B cell (primary cell): ENCODE measurements at regions not wholly inside any gene's neighbourhood (a gene's known extent, or its start where the extent isn't known, plus 50 kb on each side); places are given as distances from the start of the nearest gene placed in this dataset.

Source experiments
- ATAC-seq: fragments of 200-7000 bp; cut with Tn5 transposase; one replicate; pipeline ENCODE4 v1.10.0; 2021; ENCODE audit warnings: low read depth, mild to moderate bottlenecking, moderate number of reproducible peaks, moderate library complexity
- CTCF ChIA-PET: fragments of 350-600 bp; sonication (Branson Sonifier 250); formaldehyde crosslinking; loops from one replicate; lab custom pipeline; 2021; ENCODE audit warnings: antibody characterized with exemption, inconsistent platforms; lab: Charles Lee
- POLR2A ChIA-PET: fragments of 350-600 bp; sonication (Branson Sonifier 250); formaldehyde crosslinking; loops from one replicate; lab custom pipeline; 2021; ENCODE audit warnings: antibody characterized with exemption; lab: Charles Lee
- DNase-seq: peaks from one replicate; pipeline ENCODE4 v3.0.0; 2013
- H2AFZ ChIP-seq: 2 replicates; pipeline ENCODE4 v1.6.1; 2012; ENCODE audit warnings: mild to moderate bottlenecking, low read depth, low read length; ENCODE audit not compliant: insufficient read depth, poor library complexity, severe bottlenecking
- H3K27ac ChIP-seq, 2 donors: 1 replicate in 1 of 2; 2 replicates in 1 of 2; pipeline ENCODE4 v1.5.1; 2012 to 2013; ENCODE audit warnings: low read length in 2 of 2, mild to moderate bottlenecking in 2 of 2, moderate library complexity in 1 of 2
- H3K27me3 ChIP-seq, 4 experiments: fragments of 200-600 bp in 1 of 4; sonication (generic) in 1 of 4; replicated peaks in 1 of 4; 1 replicate in 2 of 4; 2 replicates in 2 of 4; pipeline versions ENCODE4 v1.6.1 to v1.7.0; 2013 to 2016; ENCODE audit warnings: low read length in 3 of 4, mild to moderate bottlenecking in 2 of 4, mixed read lengths in 1 of 4, moderate library complexity in 1 of 4; ENCODE audit not compliant: insufficient read depth in 4 of 4, control insufficient read depth in 3 of 4; ENCODE audit errors: control extremely low read depth in 1 of 4
- H3K36me3 ChIP-seq, 2 experiments: replicated peaks in 1 of 2; 1 replicate in 1 of 2; 2 replicates in 1 of 2; pipeline versions ENCODE4 v1.6.1 to v1.7.1; 2013; ENCODE audit warnings: low read length in 1 of 2; ENCODE audit not compliant: insufficient read depth in 2 of 2, control insufficient read depth in 1 of 2; ENCODE audit errors: control extremely low read depth in 1 of 2, extremely low read depth in 1 of 2
- H3K4me1 ChIP-seq, 2 donors: fragments of 200-600 bp in 1 of 2; sonication (generic) in 1 of 2; 1 replicate in 1 of 2; 2 replicates in 1 of 2; pipeline versions ENCODE4 v1.5.1 to v1.6.1; 2013 to 2017; ENCODE audit warnings: low read length in 2 of 2; ENCODE audit not compliant: control insufficient read depth in 2 of 2, insufficient read depth in 2 of 2
- H3K4me2 ChIP-seq: replicated peaks from 2 replicates; pipeline ENCODE3; 2012; ENCODE audit warnings: mild to moderate bottlenecking, low read depth, low read length; ENCODE audit not compliant: poor library complexity, severe bottlenecking
- H3K4me3 ChIP-seq, 5 experiments: fragments of 200-600 bp in 1 of 5; sonication (generic) in 1 of 5; 1 replicate in 3 of 5; 2 replicates in 2 of 5; pipeline versions ENCODE4 v1.5.1 to v1.7.0; 2011 to 2016; ENCODE audit warnings: low read length in 4 of 5, mild to moderate bottlenecking in 4 of 5, low read depth in 2 of 5, control low read depth in 1 of 5, moderate library complexity in 1 of 5; ENCODE audit not compliant: insufficient read depth in 1 of 5; ENCODE audit errors: control extremely low read depth in 1 of 5, extremely low read depth in 1 of 5
- H3K79me2 ChIP-seq: fragments of 200-600 bp; sonication (generic); one replicate; pipeline ENCODE4 v1.6.0; 2016; ENCODE audit warnings: low read length; ENCODE audit not compliant: control insufficient read depth, insufficient read depth
- H3K9ac ChIP-seq: fragments of 200-600 bp; sonication (generic); 2 replicates; pipeline ENCODE4 v1.6.1; 2017; ENCODE audit warnings: mild to moderate bottlenecking, low read length, moderate library complexity
- H3K9me3 ChIP-seq, 3 donors: one replicate each; pipeline versions ENCODE4 v1.6.1 to v1.7.1; 2013; ENCODE audit warnings: low read length in 2 of 3; ENCODE audit not compliant: control insufficient read depth in 2 of 3, insufficient read depth in 1 of 3; ENCODE audit errors: control extremely low read depth in 1 of 3
- H4K20me1 ChIP-seq: 2 replicates; pipeline ENCODE4 v1.6.0; 2012; ENCODE audit warnings: mild to moderate bottlenecking, low read length; ENCODE audit not compliant: insufficient read depth, control insufficient read depth, poor library complexity, severe bottlenecking
- H3K27ac Mint-ChIP-seq: one replicate; pipeline ENCODE4 v1.8.0; 2021; ENCODE audit warnings: mixed read lengths
- H3K27me3 Mint-ChIP-seq: one replicate; pipeline ENCODE4 v1.8.0; 2021; ENCODE audit warnings: mixed read lengths
- H3K4me1 Mint-ChIP-seq: one replicate; pipeline ENCODE4 v1.8.0; 2021; ENCODE audit warnings: mixed read lengths
- H3K4me3 Mint-ChIP-seq: one replicate; pipeline ENCODE4 v1.8.0; 2021; ENCODE audit warnings: mixed read lengths
- H3K9me3 Mint-ChIP-seq: one replicate; pipeline ENCODE4 v1.8.0; 2022; ENCODE audit warnings: mixed read lengths; ENCODE audit not compliant: insufficient read depth
- EZH2 ChIP-seq: IDR thresholded peaks from 2 replicates; pipeline ENCODE4 v1.6.1; 2012; ENCODE audit warnings: borderline replicate concordance, low read depth, mild to moderate bottlenecking, moderate library complexity, low read length; ENCODE audit not compliant: insufficient read depth, poor library complexity, severe bottlenecking
- WGBS: methylation state at CpG from one replicate; pipeline ENCODE4 v1.1.5; 2013; ENCODE audit warnings: missing lambda C conversion rate; ENCODE audit not compliant: insufficient coverage; 5-methylcytosine and 5-hydroxymethylcytosine counted together
- intact Hi-C: fragments of 100-400 bp; cut with micrococcal nuclease; formaldehyde crosslinking; loops from one replicate; pipeline ENCODE4 v1.10.0; 2022
- TF ChIP-seq, protein P1 (sequence below): fragments of 200-600 bp; IDR thresholded peaks from one replicate; pipeline ENCODE4 v1.8.0; 2022; ENCODE audit warnings: antibody characterized with exemption, mild to moderate bottlenecking

- no peak overlapping the region for H2AFZ ChIP-seq
- no peaks in the 10 kb centered on the region for H3K27me3 ChIP-seq
- peaks cover 0 to 2% (median 0%) of the 10 kb centered on the region in 3 donors for H3K9me3 ChIP-seq
- Mint-ChIP-seq H3K27me3 (no peaks in the 10 kb centered on the region), H3K9me3 (peaks cover 8% of the 10 kb centered on the region), H3K4me1 (no peaks in the 10 kb centered on the region), H3K4me3 (no peak overlapping the region), H3K27ac (no peak overlapping the region)
- no peaks in the 10 kb centered on the region for H3K79me2 ChIP-seq
- no peak overlapping the region for H3K4me2 ChIP-seq
- TF ChIP-seq, protein P1, sequence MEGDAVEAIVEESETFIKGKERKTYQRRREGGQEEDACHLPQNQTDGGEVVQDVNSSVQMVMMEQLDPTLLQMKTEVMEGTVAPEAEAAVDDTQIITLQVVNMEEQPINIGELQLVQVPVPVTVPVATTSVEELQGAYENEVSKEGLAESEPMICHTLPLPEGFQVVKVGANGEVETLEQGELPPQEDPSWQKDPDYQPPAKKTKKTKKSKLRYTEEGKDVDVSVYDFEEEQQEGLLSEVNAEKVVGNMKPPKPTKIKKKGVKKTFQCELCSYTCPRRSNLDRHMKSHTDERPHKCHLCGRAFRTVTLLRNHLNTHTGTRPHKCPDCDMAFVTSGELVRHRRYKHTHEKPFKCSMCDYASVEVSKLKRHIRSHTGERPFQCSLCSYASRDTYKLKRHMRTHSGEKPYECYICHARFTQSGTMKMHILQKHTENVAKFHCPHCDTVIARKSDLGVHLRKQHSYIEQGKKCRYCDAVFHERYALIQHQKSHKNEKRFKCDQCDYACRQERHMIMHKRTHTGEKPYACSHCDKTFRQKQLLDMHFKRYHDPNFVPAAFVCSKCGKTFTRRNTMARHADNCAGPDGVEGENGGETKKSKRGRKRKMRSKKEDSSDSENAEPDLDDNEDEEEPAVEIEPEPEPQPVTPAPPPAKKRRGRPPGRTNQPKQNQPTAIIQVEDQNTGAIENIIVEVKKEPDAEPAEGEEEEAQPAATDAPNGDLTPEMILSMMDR, result no peak
- TF ChIP-seq EZH2, result no peak
- CTCF ChIA-PET, result no interaction called here
- H3K4me3 ChIP-seq, result no peak overlapping the region
- H3K4me1 ChIP-seq, result no peaks in the 10 kb centered on the region
- DNase-seq (no peak), ATAC-seq (no peak)
- H3K27ac ChIP-seq, result no peak overlapping the region
- no peaks in the 10 kb centered on the region for H4K20me1 ChIP-seq
- H3K9ac ChIP-seq, result no peak overlapping the region
- no peaks in the 10 kb centered on the region for H3K36me3 ChIP-seq
- WGBS, result no CpG with 5 or more reads among the region's 2 CpGs
- intact Hi-C loops, result no loop called here
- POLR2A ChIA-PET, result no interaction called here
These were observed 682.6 kb upstream of the GNPDA2 start for GRCh38 chr4:45408996-45409395.

- Histone ChIP-seq H3K9ac (no peak overlapping the region), H3K27me3 (no peaks in the 10 kb centered on the region), H3K4me1 (no peaks in the 10 kb centered on the region), H4K20me1 (no peaks in the 10 kb centered on the region), H3K79me2 (no peaks in the 10 kb centered on the region), H3K27ac (no peak overlapping the region), H3K4me2 (no peak overlapping the region), H2AFZ (no peak overlapping the region), H3K9me3 (peaks cover 0 to 5% (median 3%) of the 10 kb centered on the region in 3 donors), H3K36me3 (no peaks in the 10 kb centered on the region), H3K4me3 (no peak overlapping the region)
- ChIA-PET CTCF (no interaction called here), POLR2A (no interaction called here)
- TF ChIP-seq EZH2, result no peak
- TF ChIP-seq, protein P1, result no peak
- Mint-ChIP-seq H3K4me3 (no peak overlapping the region), H3K9me3 (peaks cover 10% of the 10 kb centered on the region), H3K4me1 (no peaks in the 10 kb centered on the region), H3K27me3 (no peaks in the 10 kb centered on the region), H3K27ac (no peak overlapping the region)
- DNase-seq (no peak), ATAC-seq (no peak)
- intact Hi-C loops, result no loop called here
- no CpG with 5 or more reads among the region's 3 CpGs for WGBS
These were observed 672.8 kb upstream of the GNPDA2 start for GRCh38 chr4:45399116-45399515.
